H1 (cell line): ENCODE measurements at regions not wholly inside any gene's neighbourhood (a gene's known extent, or its start where the extent isn't known, plus 50 kb on each side); places are given as distances from the start of the nearest gene placed in this dataset.

Experiments
- GTF2F1 ChIP-seq: IDR thresholded peaks from 2 replicates; pipeline ENCODE4 v1.6.1; 2012; ENCODE audit warnings: low read depth, low read length, improper control_type of control experiment, borderline replicate concordance
- MAFK ChIP-seq: IDR thresholded peaks from 2 replicates; pipeline ENCODE4 v1.6.1; 2012; ENCODE audit warnings: low read depth, mild to moderate bottlenecking, improper control_type of control experiment, low read length
- RBBP5 ChIP-seq: IDR thresholded peaks from 2 replicates; pipeline ENCODE4 v1.7.1; 2012; ENCODE audit warnings: low read depth, mild to moderate bottlenecking, inconsistent platforms, low read length, moderate library complexity, borderline replicate concordance
- YY1 ChIP-seq: IDR thresholded peaks from 2 replicates; pipeline ENCODE4 v1.6.1; 2011; ENCODE audit warnings: low read depth, mild to moderate bottlenecking, low read length
- TF ChIP-seq, protein P1 (sequence below): fragments of 300-600 bp; sonication (generic); IDR thresholded peaks from 2 replicates; pipeline ENCODE4 v1.7.1; 2012; ENCODE audit warnings: low read length, moderate library complexity, mild to moderate bottlenecking, inconsistent platforms; ENCODE audit not compliant: insufficient replicate concordance

DNA sequence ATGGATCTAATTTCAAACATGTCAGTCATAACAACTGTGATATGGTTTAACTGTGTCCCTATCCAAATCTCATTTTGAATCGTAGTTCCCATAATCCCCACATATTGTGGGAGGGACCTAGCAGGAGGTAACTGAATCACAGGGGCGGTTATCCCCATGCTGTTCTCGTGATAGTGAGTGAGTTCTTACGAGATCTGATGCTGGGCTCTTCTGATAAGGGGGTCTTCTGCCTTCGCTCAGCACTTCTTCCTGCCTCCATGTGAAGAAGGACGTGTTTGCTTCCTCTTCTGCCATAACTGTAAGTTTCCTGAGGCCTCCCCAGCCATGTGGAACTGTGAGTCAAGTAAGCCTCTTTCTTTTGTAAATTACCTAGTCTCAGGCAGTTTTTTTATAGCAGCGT lies 138.0 kb upstream of the PCGF5 start (continued):
- TF ChIP-seq, protein P1, sequence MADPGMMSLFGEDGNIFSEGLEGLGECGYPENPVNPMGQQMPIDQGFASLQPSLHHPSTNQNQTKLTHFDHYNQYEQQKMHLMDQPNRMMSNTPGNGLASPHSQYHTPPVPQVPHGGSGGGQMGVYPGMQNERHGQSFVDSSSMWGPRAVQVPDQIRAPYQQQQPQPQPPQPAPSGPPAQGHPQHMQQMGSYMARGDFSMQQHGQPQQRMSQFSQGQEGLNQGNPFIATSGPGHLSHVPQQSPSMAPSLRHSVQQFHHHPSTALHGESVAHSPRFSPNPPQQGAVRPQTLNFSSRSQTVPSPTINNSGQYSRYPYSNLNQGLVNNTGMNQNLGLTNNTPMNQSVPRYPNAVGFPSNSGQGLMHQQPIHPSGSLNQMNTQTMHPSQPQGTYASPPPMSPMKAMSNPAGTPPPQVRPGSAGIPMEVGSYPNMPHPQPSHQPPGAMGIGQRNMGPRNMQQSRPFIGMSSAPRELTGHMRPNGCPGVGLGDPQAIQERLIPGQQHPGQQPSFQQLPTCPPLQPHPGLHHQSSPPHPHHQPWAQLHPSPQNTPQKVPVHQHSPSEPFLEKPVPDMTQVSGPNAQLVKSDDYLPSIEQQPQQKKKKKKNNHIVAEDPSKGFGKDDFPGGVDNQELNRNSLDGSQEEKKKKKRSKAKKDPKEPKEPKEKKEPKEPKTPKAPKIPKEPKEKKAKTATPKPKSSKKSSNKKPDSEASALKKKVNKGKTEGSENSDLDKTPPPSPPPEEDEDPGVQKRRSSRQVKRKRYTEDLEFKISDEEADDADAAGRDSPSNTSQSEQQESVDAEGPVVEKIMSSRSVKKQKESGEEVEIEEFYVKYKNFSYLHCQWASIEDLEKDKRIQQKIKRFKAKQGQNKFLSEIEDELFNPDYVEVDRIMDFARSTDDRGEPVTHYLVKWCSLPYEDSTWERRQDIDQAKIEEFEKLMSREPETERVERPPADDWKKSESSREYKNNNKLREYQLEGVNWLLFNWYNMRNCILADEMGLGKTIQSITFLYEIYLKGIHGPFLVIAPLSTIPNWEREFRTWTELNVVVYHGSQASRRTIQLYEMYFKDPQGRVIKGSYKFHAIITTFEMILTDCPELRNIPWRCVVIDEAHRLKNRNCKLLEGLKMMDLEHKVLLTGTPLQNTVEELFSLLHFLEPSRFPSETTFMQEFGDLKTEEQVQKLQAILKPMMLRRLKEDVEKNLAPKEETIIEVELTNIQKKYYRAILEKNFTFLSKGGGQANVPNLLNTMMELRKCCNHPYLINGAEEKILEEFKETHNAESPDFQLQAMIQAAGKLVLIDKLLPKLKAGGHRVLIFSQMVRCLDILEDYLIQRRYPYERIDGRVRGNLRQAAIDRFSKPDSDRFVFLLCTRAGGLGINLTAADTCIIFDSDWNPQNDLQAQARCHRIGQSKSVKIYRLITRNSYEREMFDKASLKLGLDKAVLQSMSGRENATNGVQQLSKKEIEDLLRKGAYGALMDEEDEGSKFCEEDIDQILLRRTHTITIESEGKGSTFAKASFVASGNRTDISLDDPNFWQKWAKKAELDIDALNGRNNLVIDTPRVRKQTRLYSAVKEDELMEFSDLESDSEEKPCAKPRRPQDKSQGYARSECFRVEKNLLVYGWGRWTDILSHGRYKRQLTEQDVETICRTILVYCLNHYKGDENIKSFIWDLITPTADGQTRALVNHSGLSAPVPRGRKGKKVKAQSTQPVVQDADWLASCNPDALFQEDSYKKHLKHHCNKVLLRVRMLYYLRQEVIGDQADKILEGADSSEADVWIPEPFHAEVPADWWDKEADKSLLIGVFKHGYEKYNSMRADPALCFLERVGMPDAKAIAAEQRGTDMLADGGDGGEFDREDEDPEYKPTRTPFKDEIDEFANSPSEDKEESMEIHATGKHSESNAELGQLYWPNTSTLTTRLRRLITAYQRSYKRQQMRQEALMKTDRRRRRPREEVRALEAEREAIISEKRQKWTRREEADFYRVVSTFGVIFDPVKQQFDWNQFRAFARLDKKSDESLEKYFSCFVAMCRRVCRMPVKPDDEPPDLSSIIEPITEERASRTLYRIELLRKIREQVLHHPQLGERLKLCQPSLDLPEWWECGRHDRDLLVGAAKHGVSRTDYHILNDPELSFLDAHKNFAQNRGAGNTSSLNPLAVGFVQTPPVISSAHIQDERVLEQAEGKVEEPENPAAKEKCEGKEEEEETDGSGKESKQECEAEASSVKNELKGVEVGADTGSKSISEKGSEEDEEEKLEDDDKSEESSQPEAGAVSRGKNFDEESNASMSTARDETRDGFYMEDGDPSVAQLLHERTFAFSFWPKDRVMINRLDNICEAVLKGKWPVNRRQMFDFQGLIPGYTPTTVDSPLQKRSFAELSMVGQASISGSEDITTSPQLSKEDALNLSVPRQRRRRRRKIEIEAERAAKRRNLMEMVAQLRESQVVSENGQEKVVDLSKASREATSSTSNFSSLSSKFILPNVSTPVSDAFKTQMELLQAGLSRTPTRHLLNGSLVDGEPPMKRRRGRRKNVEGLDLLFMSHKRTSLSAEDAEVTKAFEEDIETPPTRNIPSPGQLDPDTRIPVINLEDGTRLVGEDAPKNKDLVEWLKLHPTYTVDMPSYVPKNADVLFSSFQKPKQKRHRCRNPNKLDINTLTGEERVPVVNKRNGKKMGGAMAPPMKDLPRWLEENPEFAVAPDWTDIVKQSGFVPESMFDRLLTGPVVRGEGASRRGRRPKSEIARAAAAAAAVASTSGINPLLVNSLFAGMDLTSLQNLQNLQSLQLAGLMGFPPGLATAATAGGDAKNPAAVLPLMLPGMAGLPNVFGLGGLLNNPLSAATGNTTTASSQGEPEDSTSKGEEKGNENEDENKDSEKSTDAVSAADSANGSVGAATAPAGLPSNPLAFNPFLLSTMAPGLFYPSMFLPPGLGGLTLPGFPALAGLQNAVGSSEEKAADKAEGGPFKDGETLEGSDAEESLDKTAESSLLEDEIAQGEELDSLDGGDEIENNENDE = no peak
- TF ChIP-seq GTF2F1 = no peak
- TF ChIP-seq MAFK = no peak
- TF ChIP-seq RBBP5 = no peak
- TF ChIP-seq YY1 = no peak
